LNCaP clone FGC (cell line): ENCODE measurements at regions not wholly inside any gene's neighbourhood (a gene's known extent, or its start where the extent isn't known, plus 50 kb on each side); places are given as distances from the start of the nearest gene placed in this dataset.

ENCODE experiments used
- DNase-seq: peaks from one replicate; pipeline ENCODE4 v3.0.0-alpha.2; 2011; ENCODE audit warnings: low read depth
- H3K4me3 ChIP-seq: 2 replicates; pipeline ENCODE4 v1.5.1; 2011; ENCODE audit warnings: mild to moderate bottlenecking, low read depth, low read length, control low read depth
- TF ChIP-seq, protein P1 (sequence below): IDR thresholded peaks from 2 replicates; pipeline ENCODE4 v1.5.1; 2012; ENCODE audit warnings: mild to moderate bottlenecking; ENCODE audit not compliant: control insufficient read depth, insufficient read depth; ENCODE audit errors: extremely low read depth

DNA sequence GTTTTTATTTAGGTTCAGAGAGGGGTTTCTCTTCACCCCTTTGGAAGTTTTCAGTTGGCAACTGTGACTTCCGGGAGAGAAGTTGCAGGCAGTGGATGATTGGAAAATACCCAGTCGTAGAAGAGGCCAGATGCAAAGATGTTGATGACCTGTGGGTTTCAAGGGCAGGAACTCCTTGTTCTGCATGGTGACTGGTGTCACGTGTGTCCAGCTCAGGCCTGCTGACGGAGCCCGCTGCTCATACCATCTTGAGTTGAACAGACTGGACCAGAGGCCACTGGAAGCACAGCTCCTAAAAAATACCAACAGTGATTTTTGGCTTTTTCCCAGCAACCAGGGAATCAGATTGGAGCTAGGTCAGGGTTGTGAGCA lies 243.9 kb upstream of the KLF4 start:
- no peak overlapping the region for H3K4me3 ChIP-seq
- DNase-seq, result no peak
- TF ChIP-seq, protein P1, sequence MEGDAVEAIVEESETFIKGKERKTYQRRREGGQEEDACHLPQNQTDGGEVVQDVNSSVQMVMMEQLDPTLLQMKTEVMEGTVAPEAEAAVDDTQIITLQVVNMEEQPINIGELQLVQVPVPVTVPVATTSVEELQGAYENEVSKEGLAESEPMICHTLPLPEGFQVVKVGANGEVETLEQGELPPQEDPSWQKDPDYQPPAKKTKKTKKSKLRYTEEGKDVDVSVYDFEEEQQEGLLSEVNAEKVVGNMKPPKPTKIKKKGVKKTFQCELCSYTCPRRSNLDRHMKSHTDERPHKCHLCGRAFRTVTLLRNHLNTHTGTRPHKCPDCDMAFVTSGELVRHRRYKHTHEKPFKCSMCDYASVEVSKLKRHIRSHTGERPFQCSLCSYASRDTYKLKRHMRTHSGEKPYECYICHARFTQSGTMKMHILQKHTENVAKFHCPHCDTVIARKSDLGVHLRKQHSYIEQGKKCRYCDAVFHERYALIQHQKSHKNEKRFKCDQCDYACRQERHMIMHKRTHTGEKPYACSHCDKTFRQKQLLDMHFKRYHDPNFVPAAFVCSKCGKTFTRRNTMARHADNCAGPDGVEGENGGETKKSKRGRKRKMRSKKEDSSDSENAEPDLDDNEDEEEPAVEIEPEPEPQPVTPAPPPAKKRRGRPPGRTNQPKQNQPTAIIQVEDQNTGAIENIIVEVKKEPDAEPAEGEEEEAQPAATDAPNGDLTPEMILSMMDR, result no peak

DNA sequence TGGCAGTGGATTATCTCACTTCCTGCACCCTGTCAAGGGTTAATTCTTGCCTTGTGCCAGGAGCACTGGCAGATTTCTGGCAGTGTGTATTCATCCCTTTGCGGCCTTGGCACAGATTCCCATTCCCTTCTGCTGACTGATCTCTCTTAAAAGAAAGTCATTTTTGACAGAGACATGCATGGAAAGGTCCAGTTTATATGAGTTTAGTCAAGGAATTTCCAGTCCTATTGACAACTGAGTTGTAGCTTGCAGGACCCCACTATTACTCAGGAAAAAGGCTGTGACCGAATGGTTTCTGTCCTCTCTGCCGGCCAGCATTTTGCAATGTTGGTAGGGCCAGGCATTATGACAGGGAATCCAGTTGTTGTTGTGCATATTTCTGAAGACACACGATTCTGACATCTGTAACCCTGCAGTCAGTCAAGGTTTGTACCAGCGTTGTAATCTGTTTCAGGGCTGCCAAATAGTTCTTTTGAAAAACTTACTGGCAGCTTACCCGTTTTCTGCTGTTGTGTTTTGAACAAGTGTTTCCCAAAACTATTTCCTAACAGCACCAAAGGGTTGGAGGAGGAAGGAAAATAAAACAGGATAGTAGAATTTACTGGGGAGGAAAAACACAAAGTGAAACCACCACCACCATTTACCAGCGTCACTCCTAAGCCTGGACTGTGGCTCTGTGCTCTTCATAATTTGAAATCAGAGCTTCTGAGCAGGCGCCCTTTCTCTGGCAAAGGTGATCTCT lies 243.4 kb upstream of the KLF4 start:
- TF ChIP-seq, protein P1, result no peak
- no peak overlapping the region for H3K4me3 ChIP-seq
- peak; percentile 78 for DNase-seq

DNA sequence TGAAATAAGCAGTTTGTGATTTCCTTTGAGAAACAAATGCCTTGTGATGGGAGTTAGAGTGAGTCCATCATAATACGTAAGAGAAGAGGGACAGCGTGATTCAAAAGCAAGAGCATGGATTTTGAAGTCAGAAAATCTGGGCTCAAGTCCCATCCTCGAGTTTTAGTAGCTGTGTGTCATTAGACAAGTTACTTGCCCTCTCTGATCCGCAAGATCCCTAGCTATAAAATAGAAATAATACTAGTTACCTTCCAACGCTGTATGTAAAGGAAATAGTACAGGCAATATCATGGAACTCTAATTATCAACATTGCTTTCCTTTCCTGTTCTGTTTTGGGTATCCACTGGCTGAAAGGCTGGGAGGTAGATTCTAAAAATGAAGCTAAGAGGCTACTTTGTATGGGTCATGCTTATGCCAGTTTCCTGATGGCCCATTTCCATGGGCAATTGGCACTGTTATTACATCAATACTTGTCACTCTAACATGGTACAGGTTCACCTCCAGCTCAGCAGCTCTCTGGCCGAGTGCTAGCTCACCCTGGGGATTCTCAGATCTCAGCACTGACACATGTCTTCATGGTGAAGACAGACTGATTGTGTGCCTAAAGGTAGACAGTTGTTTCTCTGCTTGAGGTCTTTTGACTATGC lies 241.7 kb upstream of the KLF4 start:
- TF ChIP-seq, protein P1, result no peak
- DNase-seq, result no peak
- H3K4me3 ChIP-seq, result no peak overlapping the region

DNA sequence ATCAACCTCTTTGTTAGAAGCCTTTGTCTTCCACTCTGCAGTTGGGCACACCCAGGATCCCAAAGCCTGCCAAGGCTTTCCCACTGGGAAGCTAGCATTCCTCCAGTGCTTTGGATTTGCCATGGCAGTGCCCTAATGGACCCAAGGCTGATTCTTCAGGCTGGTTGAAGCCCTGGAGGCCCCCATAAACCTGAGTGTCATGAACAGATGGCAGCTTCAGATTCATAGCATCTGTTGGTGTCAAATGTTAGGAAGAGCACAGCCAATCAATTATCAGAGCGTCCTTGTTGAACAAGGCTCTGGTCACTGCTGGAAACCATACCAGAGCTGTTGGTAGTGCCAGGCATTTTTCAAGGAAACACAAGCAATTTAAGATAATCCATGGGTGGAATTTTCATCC lies 241.1 kb upstream of the KLF4 start:
- H3K4me3 ChIP-seq, result no peak overlapping the region
- TF ChIP-seq, protein P1, result no peak
- no peak for DNase-seq

DNA sequence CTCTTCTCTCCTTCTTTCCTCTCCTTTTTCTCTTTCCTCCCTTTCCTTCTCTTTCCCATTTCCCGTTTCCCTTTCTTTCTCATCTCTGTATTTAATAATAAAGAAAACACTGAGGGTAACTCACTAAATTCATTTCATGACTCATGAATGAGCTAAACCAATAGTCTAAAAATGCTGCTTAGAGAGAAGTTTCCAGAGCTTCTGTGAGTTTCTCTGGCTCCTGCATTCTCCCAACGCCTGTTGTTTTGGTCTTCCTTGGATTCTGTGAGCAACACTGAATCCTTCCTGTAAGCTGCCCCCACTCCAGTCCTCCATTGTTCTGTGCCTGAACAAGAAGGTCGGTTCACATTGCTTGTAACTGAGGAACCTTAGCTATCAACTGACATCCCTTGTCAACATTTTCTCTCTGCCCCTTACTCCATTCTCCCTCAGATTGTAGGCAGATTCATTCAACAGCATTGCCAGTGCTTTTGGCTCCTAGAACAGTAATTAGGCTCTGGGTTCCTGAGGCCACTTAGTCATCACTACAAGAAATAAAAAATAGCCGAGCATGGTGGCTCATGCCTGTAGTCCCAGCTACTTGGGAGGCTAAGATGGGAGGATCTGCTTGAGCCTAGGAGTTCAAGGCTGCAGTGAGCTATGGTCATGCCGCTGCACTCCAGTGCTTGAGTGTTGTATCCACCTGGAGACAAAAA lies 237.7 kb upstream of the KLF4 start:
- no peak for DNase-seq
- TF ChIP-seq, protein P1, result no peak
- H3K4me3 ChIP-seq, result no peak overlapping the region

DNA sequence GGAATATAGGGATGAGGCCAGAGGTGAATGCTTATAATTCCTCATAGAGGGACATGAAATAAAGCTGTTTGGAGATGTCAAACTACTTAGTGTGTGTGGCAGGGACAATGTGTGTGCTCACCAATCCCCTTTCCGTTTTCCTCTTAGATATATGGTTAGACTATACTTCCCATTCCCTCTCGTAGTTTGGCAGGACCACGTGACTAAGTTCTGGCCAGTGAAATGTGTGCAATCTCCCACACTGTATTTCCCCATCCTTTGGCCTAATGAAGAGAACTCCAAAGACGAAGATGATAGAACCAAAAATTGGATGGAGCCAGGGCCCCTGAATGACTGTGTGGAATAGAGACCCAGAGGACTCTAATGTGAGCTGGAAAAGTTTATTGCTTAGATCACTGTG lies 233.4 kb upstream of the KLF4 start:
- DNase-seq, result no peak
- H3K4me3 ChIP-seq, result no peak overlapping the region
- TF ChIP-seq, protein P1, result no peak
